ENCODE measurements at regions not wholly inside any gene's neighbourhood (a gene's known extent, or its start where the extent isn't known, plus 50 kb on each side); places are given as distances from the start of the nearest gene placed in this dataset.

DNA sequence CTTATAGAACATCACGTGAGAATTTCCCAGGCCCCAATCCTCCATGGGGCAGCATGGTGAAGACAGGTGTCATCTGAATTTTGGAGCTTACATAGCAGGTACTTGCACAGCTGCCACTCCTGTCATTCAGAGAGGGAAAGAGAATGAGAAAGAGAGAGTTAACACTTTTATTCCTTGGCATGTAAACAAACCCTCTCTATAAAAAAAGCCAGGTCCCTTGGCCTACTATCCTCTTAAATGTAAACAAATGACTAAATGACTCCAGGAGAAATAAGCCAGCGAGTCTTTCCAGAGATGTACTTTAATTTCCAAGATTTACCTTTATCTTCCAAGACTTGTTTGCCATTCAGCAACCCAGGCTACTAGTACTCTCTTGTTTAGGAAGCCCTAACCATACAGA, 195.3 kb upstream of the HTR2A start:
- no peak for TF ChIP-seq EZH2 (IDR thresholded peaks at IDR 0.05; ENCODE audit: low read length)
- TF ChIP-seq, protein P1, sequence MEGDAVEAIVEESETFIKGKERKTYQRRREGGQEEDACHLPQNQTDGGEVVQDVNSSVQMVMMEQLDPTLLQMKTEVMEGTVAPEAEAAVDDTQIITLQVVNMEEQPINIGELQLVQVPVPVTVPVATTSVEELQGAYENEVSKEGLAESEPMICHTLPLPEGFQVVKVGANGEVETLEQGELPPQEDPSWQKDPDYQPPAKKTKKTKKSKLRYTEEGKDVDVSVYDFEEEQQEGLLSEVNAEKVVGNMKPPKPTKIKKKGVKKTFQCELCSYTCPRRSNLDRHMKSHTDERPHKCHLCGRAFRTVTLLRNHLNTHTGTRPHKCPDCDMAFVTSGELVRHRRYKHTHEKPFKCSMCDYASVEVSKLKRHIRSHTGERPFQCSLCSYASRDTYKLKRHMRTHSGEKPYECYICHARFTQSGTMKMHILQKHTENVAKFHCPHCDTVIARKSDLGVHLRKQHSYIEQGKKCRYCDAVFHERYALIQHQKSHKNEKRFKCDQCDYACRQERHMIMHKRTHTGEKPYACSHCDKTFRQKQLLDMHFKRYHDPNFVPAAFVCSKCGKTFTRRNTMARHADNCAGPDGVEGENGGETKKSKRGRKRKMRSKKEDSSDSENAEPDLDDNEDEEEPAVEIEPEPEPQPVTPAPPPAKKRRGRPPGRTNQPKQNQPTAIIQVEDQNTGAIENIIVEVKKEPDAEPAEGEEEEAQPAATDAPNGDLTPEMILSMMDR (optimal IDR thresholded peaks at IDR 0.05 in 1 of 3, IDR thresholded peaks at IDR 0.05 in 1 of 3, conservative IDR thresholded peaks at IDR 0.05 in 1 of 3; ENCODE audit: extremely low read depth in 1 of 3, insufficient read depth in 2 of 3, low read length in 3 of 3): no peak
